ENCODE measurements at regions not wholly inside any gene's neighbourhood (a gene's known extent, or its start where the extent isn't known, plus 50 kb on each side); places are given as distances from the start of the nearest gene placed in this dataset.

DNA sequence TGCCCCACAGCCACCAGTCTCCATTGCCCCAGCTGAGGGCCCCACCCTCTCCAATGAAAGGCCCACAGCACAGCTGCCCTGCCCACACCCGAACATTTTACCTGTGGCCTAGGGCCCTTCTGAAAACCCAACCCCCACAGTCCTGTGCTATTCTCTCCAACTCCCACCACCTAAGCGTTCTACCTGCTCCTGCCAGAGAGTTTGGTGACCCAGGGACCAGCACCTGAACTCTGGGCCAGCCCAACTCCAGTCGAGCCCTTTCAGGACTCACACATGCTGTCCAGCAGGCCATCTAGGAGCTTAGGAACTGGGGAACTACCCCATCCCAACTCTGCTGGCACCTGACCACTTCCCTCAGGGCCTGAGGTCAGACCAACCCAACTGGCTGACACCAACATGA lies 562.3 kb downstream of the DNAH5 start (continued):
- TF ChIP-seq, protein P1, sequence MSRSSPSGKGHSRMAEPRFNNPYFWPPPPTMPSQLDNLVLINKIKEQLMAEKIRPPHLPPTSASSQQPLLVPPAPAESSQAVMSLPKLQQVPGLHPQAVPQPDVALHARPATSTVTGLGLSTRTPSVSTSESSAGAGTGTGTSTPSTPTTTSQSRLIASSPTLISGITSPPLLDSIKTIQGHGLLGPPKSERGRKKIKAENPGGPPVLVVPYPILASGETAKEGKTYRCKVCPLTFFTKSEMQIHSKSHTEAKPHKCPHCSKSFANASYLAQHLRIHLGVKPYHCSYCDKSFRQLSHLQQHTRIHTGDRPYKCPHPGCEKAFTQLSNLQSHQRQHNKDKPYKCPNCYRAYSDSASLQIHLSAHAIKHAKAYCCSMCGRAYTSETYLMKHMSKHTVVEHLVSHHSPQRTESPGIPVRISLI (tag by site-specific recombination; IDR thresholded peaks at IDR 0.05), result no peak
- TF ChIP-seq MZF1 (tag by site-specific recombination; IDR thresholded peaks at IDR 0.05; ENCODE audit: borderline replicate concordance), result no peak
- no peak for TF ChIP-seq GFI1B (tag by site-specific recombination; IDR thresholded peaks at IDR 0.05)
- TF ChIP-seq ZNF211 (tag by site-specific recombination; IDR thresholded peaks at IDR 0.05; ENCODE audit: low read depth), result no peak
- TF ChIP-seq ZNF626 (tag by site-specific recombination; IDR thresholded peaks at IDR 0.05), result no peak
- TF ChIP-seq, protein P2, sequence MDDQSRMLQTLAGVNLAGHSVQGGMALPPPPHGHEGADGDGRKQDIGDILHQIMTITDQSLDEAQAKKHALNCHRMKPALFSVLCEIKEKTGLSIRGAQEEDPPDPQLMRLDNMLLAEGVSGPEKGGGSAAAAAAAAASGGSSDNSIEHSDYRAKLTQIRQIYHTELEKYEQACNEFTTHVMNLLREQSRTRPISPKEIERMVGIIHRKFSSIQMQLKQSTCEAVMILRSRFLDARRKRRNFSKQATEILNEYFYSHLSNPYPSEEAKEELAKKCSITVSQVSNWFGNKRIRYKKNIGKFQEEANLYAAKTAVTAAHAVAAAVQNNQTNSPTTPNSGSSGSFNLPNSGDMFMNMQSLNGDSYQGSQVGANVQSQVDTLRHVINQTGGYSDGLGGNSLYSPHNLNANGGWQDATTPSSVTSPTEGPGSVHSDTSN (CRISPR knock-in tag; IDR thresholded peaks at IDR 0.05), result no peak
- no peak for TF ChIP-seq ZNF747 (tag by site-specific recombination; IDR thresholded peaks at IDR 0.05)
- TF ChIP-seq ZNF394 (tag by site-specific recombination; IDR thresholded peaks at IDR 0.05; ENCODE audit: borderline replicate concordance), result no peak
- no peak for TF ChIP-seq HOXD13 (CRISPR knock-in tag; IDR thresholded peaks at IDR 0.05; ENCODE audit: borderline replicate concordance)
- no peak for TF ChIP-seq KLF16 (tag by site-specific recombination; IDR thresholded peaks at IDR 0.05)

DNA sequence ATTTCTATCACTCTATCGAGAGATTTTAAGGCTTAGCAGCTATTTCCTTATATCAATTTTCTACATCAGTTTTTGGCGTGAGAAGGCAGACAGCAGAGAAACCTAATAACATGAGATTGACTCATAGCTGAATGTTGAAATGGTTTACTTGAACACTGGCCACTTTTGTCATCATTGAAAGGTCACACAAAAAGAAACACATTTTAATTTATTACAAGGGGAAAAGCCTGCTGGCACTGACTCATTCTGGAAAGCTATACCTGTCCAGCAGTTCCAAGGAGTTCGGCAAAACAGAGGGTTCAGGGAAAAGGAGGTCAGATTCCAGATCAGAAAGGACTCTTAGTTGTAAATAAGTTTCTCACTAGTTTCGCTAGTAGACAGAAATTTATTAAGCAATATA lies 566.4 kb downstream of the DNAH5 start:
- ChIA-PET CTCF (no interaction called here), POLR2A (no interaction called here)
- TF ChIP-seq, protein P3, sequence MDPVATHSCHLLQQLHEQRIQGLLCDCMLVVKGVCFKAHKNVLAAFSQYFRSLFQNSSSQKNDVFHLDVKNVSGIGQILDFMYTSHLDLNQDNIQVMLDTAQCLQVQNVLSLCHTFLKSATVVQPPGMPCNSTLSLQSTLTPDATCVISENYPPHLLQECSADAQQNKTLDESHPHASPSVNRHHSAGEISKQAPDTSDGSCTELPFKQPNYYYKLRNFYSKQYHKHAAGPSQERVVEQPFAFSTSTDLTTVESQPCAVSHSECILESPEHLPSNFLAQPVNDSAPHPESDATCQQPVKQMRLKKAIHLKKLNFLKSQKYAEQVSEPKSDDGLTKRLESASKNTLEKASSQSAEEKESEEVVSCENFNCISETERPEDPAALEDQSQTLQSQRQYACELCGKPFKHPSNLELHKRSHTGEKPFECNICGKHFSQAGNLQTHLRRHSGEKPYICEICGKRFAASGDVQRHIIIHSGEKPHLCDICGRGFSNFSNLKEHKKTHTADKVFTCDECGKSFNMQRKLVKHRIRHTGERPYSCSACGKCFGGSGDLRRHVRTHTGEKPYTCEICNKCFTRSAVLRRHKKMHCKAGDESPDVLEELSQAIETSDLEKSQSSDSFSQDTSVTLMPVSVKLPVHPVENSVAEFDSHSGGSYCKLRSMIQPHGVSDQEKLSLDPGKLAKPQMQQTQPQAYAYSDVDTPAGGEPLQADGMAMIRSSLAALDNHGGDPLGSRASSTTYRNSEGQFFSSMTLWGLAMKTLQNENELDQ (tag by site-specific recombination; IDR thresholded peaks at IDR 0.05; ENCODE audit: low read depth), result no peak
- TF ChIP-seq ZNF266 (tag by site-specific recombination; IDR thresholded peaks at IDR 0.05; ENCODE audit: low read depth) (no peak), ZBTB21 (tag by site-specific recombination; IDR thresholded peaks at IDR 0.05) (no peak), ZNF404 (tag by site-specific recombination; IDR thresholded peaks at IDR 0.05) (no peak), ZNF837 (tag by site-specific recombination; IDR thresholded peaks at IDR 0.05) (no peak), REPIN1 (tag by site-specific recombination; IDR thresholded peaks at IDR 0.05; ENCODE audit: low read depth) (no peak)
- TF ChIP-seq, protein P4, sequence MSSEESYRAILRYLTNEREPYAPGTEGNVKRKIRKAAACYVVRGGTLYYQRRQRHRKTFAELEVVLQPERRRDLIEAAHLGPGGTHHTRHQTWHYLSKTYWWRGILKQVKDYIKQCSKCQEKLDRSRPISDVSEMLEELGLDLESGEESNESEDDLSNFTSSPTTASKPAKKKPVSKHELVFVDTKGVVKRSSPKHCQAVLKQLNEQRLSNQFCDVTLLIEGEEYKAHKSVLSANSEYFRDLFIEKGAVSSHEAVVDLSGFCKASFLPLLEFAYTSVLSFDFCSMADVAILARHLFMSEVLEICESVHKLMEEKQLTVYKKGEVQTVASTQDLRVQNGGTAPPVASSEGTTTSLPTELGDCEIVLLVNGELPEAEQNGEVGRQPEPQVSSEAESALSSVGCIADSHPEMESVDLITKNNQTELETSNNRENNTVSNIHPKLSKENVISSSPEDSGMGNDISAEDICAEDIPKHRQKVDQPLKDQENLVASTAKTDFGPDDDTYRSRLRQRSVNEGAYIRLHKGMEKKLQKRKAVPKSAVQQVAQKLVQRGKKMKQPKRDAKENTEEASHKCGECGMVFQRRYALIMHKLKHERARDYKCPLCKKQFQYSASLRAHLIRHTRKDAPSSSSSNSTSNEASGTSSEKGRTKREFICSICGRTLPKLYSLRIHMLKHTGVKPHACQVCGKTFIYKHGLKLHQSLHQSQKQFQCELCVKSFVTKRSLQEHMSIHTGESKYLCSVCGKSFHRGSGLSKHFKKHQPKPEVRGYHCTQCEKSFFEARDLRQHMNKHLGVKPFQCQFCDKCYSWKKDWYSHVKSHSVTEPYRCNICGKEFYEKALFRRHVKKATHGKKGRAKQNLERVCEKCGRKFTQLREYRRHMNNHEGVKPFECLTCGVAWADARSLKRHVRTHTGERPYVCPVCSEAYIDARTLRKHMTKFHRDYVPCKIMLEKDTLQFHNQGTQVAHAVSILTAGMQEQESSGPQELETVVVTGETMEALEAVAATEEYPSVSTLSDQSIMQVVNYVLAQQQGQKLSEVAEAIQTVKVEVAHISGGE (tag by site-specific recombination; conservative IDR thresholded peaks at IDR 0.05; ENCODE audit: low read depth), result no peak
- Histone ChIP-seq H3K9me3 (ENCODE audit: control insufficient read depth, insufficient read depth, low read depth, low read length) (no peaks in the 10 kb centered on the region), H3K27ac (ENCODE audit: extremely low read depth, low read depth, low read length) (no peak overlapping the region), H3K4me1 (ENCODE audit: control insufficient read depth, insufficient read depth, low read length) (no peaks in the 10 kb centered on the region), H3K4me3 (ENCODE audit: low read depth, low read length) (no peak overlapping the region), H3K36me3 (ENCODE audit: control insufficient read depth in 2 of 2, insufficient read depth in 1 of 2, low read length in 2 of 2) (no peaks in the 10 kb centered on the region)
